B cell (primary cell): ENCODE measurements at regions not wholly inside any gene's neighbourhood (a gene's known extent, or its start where the extent isn't known, plus 50 kb on each side); places are given as distances from the start of the nearest gene placed in this dataset.

Source experiments
- ATAC-seq: fragments of 200-7000 bp; cut with Tn5 transposase; one replicate; pipeline ENCODE4 v1.10.0; 2021; ENCODE audit warnings: low read depth, mild to moderate bottlenecking, moderate number of reproducible peaks, moderate library complexity
- CTCF ChIA-PET: fragments of 350-600 bp; sonication (Branson Sonifier 250); formaldehyde crosslinking; loops from one replicate; lab custom pipeline; 2021; ENCODE audit warnings: antibody characterized with exemption, inconsistent platforms; lab: Charles Lee
- POLR2A ChIA-PET: fragments of 350-600 bp; sonication (Branson Sonifier 250); formaldehyde crosslinking; loops from one replicate; lab custom pipeline; 2021; ENCODE audit warnings: antibody characterized with exemption; lab: Charles Lee
- DNase-seq: peaks from one replicate; pipeline ENCODE4 v3.0.0; 2013
- H2AFZ ChIP-seq: 2 replicates; pipeline ENCODE4 v1.6.1; 2012; ENCODE audit warnings: mild to moderate bottlenecking, low read depth, low read length; ENCODE audit not compliant: insufficient read depth, poor library complexity, severe bottlenecking
- H3K27ac ChIP-seq, 2 donors: 1 replicate in 1 of 2; 2 replicates in 1 of 2; pipeline ENCODE4 v1.5.1; 2012 to 2013; ENCODE audit warnings: low read length in 2 of 2, mild to moderate bottlenecking in 2 of 2, moderate library complexity in 1 of 2
- H3K27me3 ChIP-seq, 4 experiments: fragments of 200-600 bp in 1 of 4; sonication (generic) in 1 of 4; replicated peaks in 1 of 4; 1 replicate in 2 of 4; 2 replicates in 2 of 4; pipeline versions ENCODE4 v1.6.1 to v1.7.0; 2013 to 2016; ENCODE audit warnings: low read length in 3 of 4, mild to moderate bottlenecking in 2 of 4, mixed read lengths in 1 of 4, moderate library complexity in 1 of 4; ENCODE audit not compliant: insufficient read depth in 4 of 4, control insufficient read depth in 3 of 4; ENCODE audit errors: control extremely low read depth in 1 of 4
- H3K36me3 ChIP-seq, 2 experiments: replicated peaks in 1 of 2; 1 replicate in 1 of 2; 2 replicates in 1 of 2; pipeline versions ENCODE4 v1.6.1 to v1.7.1; 2013; ENCODE audit warnings: low read length in 1 of 2; ENCODE audit not compliant: insufficient read depth in 2 of 2, control insufficient read depth in 1 of 2; ENCODE audit errors: control extremely low read depth in 1 of 2, extremely low read depth in 1 of 2
- H3K4me1 ChIP-seq, 2 donors: fragments of 200-600 bp in 1 of 2; sonication (generic) in 1 of 2; 1 replicate in 1 of 2; 2 replicates in 1 of 2; pipeline versions ENCODE4 v1.5.1 to v1.6.1; 2013 to 2017; ENCODE audit warnings: low read length in 2 of 2; ENCODE audit not compliant: control insufficient read depth in 2 of 2, insufficient read depth in 2 of 2
- H3K4me2 ChIP-seq: replicated peaks from 2 replicates; pipeline ENCODE3; 2012; ENCODE audit warnings: mild to moderate bottlenecking, low read depth, low read length; ENCODE audit not compliant: poor library complexity, severe bottlenecking
- H3K4me3 ChIP-seq, 5 experiments: fragments of 200-600 bp in 1 of 5; sonication (generic) in 1 of 5; 1 replicate in 3 of 5; 2 replicates in 2 of 5; pipeline versions ENCODE4 v1.5.1 to v1.7.0; 2011 to 2016; ENCODE audit warnings: low read length in 4 of 5, mild to moderate bottlenecking in 4 of 5, low read depth in 2 of 5, control low read depth in 1 of 5, moderate library complexity in 1 of 5; ENCODE audit not compliant: insufficient read depth in 1 of 5; ENCODE audit errors: control extremely low read depth in 1 of 5, extremely low read depth in 1 of 5
- H3K79me2 ChIP-seq: fragments of 200-600 bp; sonication (generic); one replicate; pipeline ENCODE4 v1.6.0; 2016; ENCODE audit warnings: low read length; ENCODE audit not compliant: control insufficient read depth, insufficient read depth
- H3K9ac ChIP-seq: fragments of 200-600 bp; sonication (generic); 2 replicates; pipeline ENCODE4 v1.6.1; 2017; ENCODE audit warnings: mild to moderate bottlenecking, low read length, moderate library complexity
- H3K9me3 ChIP-seq, 3 donors: one replicate each; pipeline versions ENCODE4 v1.6.1 to v1.7.1; 2013; ENCODE audit warnings: low read length in 2 of 3; ENCODE audit not compliant: control insufficient read depth in 2 of 3, insufficient read depth in 1 of 3; ENCODE audit errors: control extremely low read depth in 1 of 3
- H4K20me1 ChIP-seq: 2 replicates; pipeline ENCODE4 v1.6.0; 2012; ENCODE audit warnings: mild to moderate bottlenecking, low read length; ENCODE audit not compliant: insufficient read depth, control insufficient read depth, poor library complexity, severe bottlenecking
- H3K27ac Mint-ChIP-seq: one replicate; pipeline ENCODE4 v1.8.0; 2021; ENCODE audit warnings: mixed read lengths
- H3K27me3 Mint-ChIP-seq: one replicate; pipeline ENCODE4 v1.8.0; 2021; ENCODE audit warnings: mixed read lengths
- H3K4me1 Mint-ChIP-seq: one replicate; pipeline ENCODE4 v1.8.0; 2021; ENCODE audit warnings: mixed read lengths
- H3K4me3 Mint-ChIP-seq: one replicate; pipeline ENCODE4 v1.8.0; 2021; ENCODE audit warnings: mixed read lengths
- H3K9me3 Mint-ChIP-seq: one replicate; pipeline ENCODE4 v1.8.0; 2022; ENCODE audit warnings: mixed read lengths; ENCODE audit not compliant: insufficient read depth
- CTCF ChIP-seq: fragments of 200-600 bp; IDR thresholded peaks from one replicate; pipeline ENCODE4 v1.8.0; 2022; ENCODE audit warnings: antibody characterized with exemption, mild to moderate bottlenecking
- EZH2 ChIP-seq: IDR thresholded peaks from 2 replicates; pipeline ENCODE4 v1.6.1; 2012; ENCODE audit warnings: borderline replicate concordance, low read depth, mild to moderate bottlenecking, moderate library complexity, low read length; ENCODE audit not compliant: insufficient read depth, poor library complexity, severe bottlenecking
- WGBS: methylation state at CpG from one replicate; pipeline ENCODE4 v1.1.5; 2013; ENCODE audit warnings: missing lambda C conversion rate; ENCODE audit not compliant: insufficient coverage; 5-methylcytosine and 5-hydroxymethylcytosine counted together
- intact Hi-C: fragments of 100-400 bp; cut with micrococcal nuclease; formaldehyde crosslinking; loops from one replicate; pipeline ENCODE4 v1.10.0; 2022

- no peak overlapping the region for H3K9ac ChIP-seq
- no peak overlapping the region for H3K27ac ChIP-seq
- Mint-ChIP-seq H3K4me1 (no peaks in the 10 kb centered on the region), H3K27ac (no peak overlapping the region), H3K27me3 (peaks cover 16% of the 10 kb centered on the region), H3K9me3 (peaks cover 17% of the 10 kb centered on the region), H3K4me3 (no peak overlapping the region)
- WGBS = no CpG with 5 or more reads among the region's 4 CpGs
- ChIA-PET CTCF (no interaction called here), POLR2A (no interaction called here)
- DNase-seq (no peak), ATAC-seq (no peak)
- intact Hi-C loops = no loop called here
- TF ChIP-seq CTCF (no peak), EZH2 (no peak)
- H3K36me3 ChIP-seq = no peaks in the 10 kb centered on the region
- peaks cover 0 to 22% (median 21%) of the 10 kb centered on the region in 3 donors for H3K9me3 ChIP-seq
- no peaks in the 10 kb centered on the region for H4K20me1 ChIP-seq
- H3K79me2 ChIP-seq = no peaks in the 10 kb centered on the region
- H3K27me3 ChIP-seq = peaks cover 0 to 3% (median 0%) of the 10 kb centered on the region in 4 experiments
- H3K4me2 ChIP-seq = no peak overlapping the region
- H3K4me1 ChIP-seq = no peaks in the 10 kb centered on the region
- H3K4me3 ChIP-seq = no peak overlapping the region
- no peak overlapping the region for H2AFZ ChIP-seq
Measured at GRCh38 chr6:4474810-4475209, 301.4 kb upstream of the CDYL start.

- ATAC-seq (no peak), DNase-seq (no peak)
- Mint-ChIP-seq H3K4me3 (no peak overlapping the region), H3K9me3 (peaks cover 17% of the 10 kb centered on the region), H3K4me1 (no peaks in the 10 kb centered on the region), H3K27me3 (peaks cover 8% of the 10 kb centered on the region), H3K27ac (no peak overlapping the region)
- intact Hi-C loops = no loop called here
- no peak for TF ChIP-seq EZH2
- no peak for TF ChIP-seq CTCF
- Histone ChIP-seq H3K36me3 (no peaks in the 10 kb centered on the region), H3K79me2 (no peaks in the 10 kb centered on the region), H3K4me3 (no peak overlapping the region), H3K27ac (no peak overlapping the region), H3K27me3 (peaks cover 0 to 3% (median 0%) of the 10 kb centered on the region in 4 experiments), H3K4me2 (no peak overlapping the region), H3K9me3 (peaks cover 0 to 22% (median 21%) of the 10 kb centered on the region in 3 donors), H4K20me1 (no peaks in the 10 kb centered on the region), H2AFZ (no peak overlapping the region), H3K4me1 (no peaks in the 10 kb centered on the region), H3K9ac (no peak overlapping the region)
- no CpG with 5 or more reads among the region's 6 CpGs for WGBS
- ChIA-PET CTCF (no interaction called here), POLR2A (interaction anchor here (0.7 kb wide), 1 partner anchor 87 kb away, joined by 3 read pairs; no protein-coding TSS in a partner anchor)
Measured at GRCh38 chr6:4472969-4473642, 303.1 kb upstream of the CDYL start.
